Liver (tissue), 8 donors: ENCODE measurements at regions not wholly inside any gene's neighbourhood (a gene's known extent, or its start where the extent isn't known, plus 50 kb on each side); places are given as distances from the start of the nearest gene placed in this dataset.
A peak's percentile ranks its signal among the peaks of the same experiment; 100 is the strongest.

Source experiments
- DNase-seq: peaks from one replicate; pipeline ENCODE4 v3.0.0-alpha.2; 2017; ENCODE audit warnings: low spot score
- H3K27ac ChIP-seq, 2 donors: one replicate each; pipeline ENCODE4 v1.7.0; 2013; ENCODE audit warnings: inconsistent platforms in 2 of 2, low read length in 2 of 2, control low read depth in 1 of 2, low read depth in 1 of 2, mild to moderate bottlenecking in 1 of 2
- H3K27me3 ChIP-seq, 4 donors: one replicate each; pipeline versions ENCODE4 v1.6.1 to v1.7.0; 2013; ENCODE audit warnings: low read length in 3 of 4, inconsistent platforms in 1 of 4, mild to moderate bottlenecking in 1 of 4, moderate library complexity in 1 of 4; ENCODE audit not compliant: control insufficient read depth in 4 of 4, insufficient read depth in 4 of 4
- H3K36me3 ChIP-seq, 4 donors: one replicate each; pipeline versions ENCODE4 v1.6.1 to v1.7.0; 2013; ENCODE audit warnings: low read length in 3 of 4, mild to moderate bottlenecking in 3 of 4, low read depth in 1 of 4, moderate library complexity in 1 of 4; ENCODE audit not compliant: control insufficient read depth in 4 of 4, insufficient read depth in 3 of 4
- H3K4me1 ChIP-seq, 4 donors: one replicate each; pipeline versions ENCODE4 v1.6.1 to v1.7.0; 2013; ENCODE audit warnings: low read length in 3 of 4, mild to moderate bottlenecking in 3 of 4, moderate library complexity in 1 of 4; ENCODE audit not compliant: control insufficient read depth in 4 of 4, insufficient read depth in 4 of 4
- H3K4me3 ChIP-seq, 3 donors: one replicate each; pipeline versions ENCODE4 v1.6.1 to v1.7.0; 2013; ENCODE audit warnings: low read length in 3 of 3, control low read depth in 1 of 3, low read depth in 1 of 3, mild to moderate bottlenecking in 1 of 3
- H3K9ac ChIP-seq, 2 donors: one replicate each; pipeline ENCODE4 v1.7.0; 2013; ENCODE audit warnings: low read length in 2 of 2, mild to moderate bottlenecking in 2 of 2, moderate library complexity in 2 of 2, control low read depth in 1 of 2, low read depth in 1 of 2
- H3K9me3 ChIP-seq, 4 donors: one replicate each; pipeline versions ENCODE4 v1.6.1 to v1.7.0; 2013; ENCODE audit warnings: low read length in 3 of 4; ENCODE audit not compliant: control insufficient read depth in 4 of 4
- EGR1 ChIP-seq, 2 donors: IDR thresholded peaks; 2 replicates each; pipeline ENCODE4 v1.6.1; 2016 to 2018; ENCODE audit warnings: antibody characterized with exemption in 2 of 2, low read depth in 2 of 2
- FOXA1 ChIP-seq: IDR thresholded peaks from 2 replicates; pipeline ENCODE4 v1.6.1; 2016; ENCODE audit warnings: antibody characterized with exemption
- FOXA2 ChIP-seq: IDR thresholded peaks from 2 replicates; pipeline ENCODE4 v1.6.1; 2016; ENCODE audit warnings: antibody characterized with exemption
- GABPA ChIP-seq, 2 donors: IDR thresholded peaks in 1 of 2; conservative IDR thresholded peaks in 1 of 2; 2 replicates each; pipeline ENCODE4 v1.6.1; 2016; ENCODE audit warnings: antibody characterized with exemption in 2 of 2, mild to moderate bottlenecking in 1 of 2, moderate library complexity in 1 of 2
- HNF4A ChIP-seq, 2 donors: conservative IDR thresholded peaks; 2 replicates each; pipeline ENCODE4 v1.6.1; 2016; ENCODE audit warnings: antibody characterized with exemption in 2 of 2, mild to moderate bottlenecking in 2 of 2
- HNF4G ChIP-seq: IDR thresholded peaks from 2 replicates; pipeline ENCODE4 v1.6.1; 2016; ENCODE audit warnings: antibody characterized with exemption
- JUND ChIP-seq, 2 donors: IDR thresholded peaks; 2 replicates each; pipeline ENCODE4 v1.6.1; 2016; ENCODE audit warnings: antibody characterized with exemption in 2 of 2
- NR2F2 ChIP-seq: IDR thresholded peaks from 2 replicates; pipeline ENCODE4 v1.6.1; 2016; ENCODE audit warnings: antibody characterized with exemption
- RAD21 ChIP-seq, 2 donors: IDR thresholded peaks; 2 replicates each; pipeline ENCODE4 v1.6.1; 2016; ENCODE audit warnings: antibody characterized with exemption in 2 of 2, mild to moderate bottlenecking in 2 of 2
- RXRA ChIP-seq, 2 donors: IDR thresholded peaks; 2 replicates each; pipeline ENCODE4 v1.6.1; 2017 to 2018; ENCODE audit warnings: antibody characterized with exemption in 2 of 2, mild to moderate bottlenecking in 1 of 2
- SP1 ChIP-seq: IDR thresholded peaks from 2 replicates; pipeline ENCODE4 v1.6.1; 2018; ENCODE audit warnings: antibody characterized with exemption, mild to moderate bottlenecking
- TAF1 ChIP-seq: conservative IDR thresholded peaks from 2 replicates; pipeline ENCODE4 v1.6.1; 2016; ENCODE audit warnings: antibody characterized with exemption, mild to moderate bottlenecking
- YY1 ChIP-seq: IDR thresholded peaks from 2 replicates; pipeline ENCODE4 v1.6.1; 2016; ENCODE audit warnings: antibody characterized with exemption, mild to moderate bottlenecking
- WGBS: extraction: QIAGEN DNeasy Blood & Tissue Kit; methylation state at CpG from one replicate; pipeline ENCODE4 v1.1.7; 2013; 5-methylcytosine and 5-hydroxymethylcytosine counted together
- TF ChIP-seq, protein P1 (sequence below): IDR thresholded peaks from 2 replicates; pipeline ENCODE4 v1.6.1; 2016; ENCODE audit warnings: antibody characterized with exemption
- TF ChIP-seq, protein P2 (sequence below): fragments of 150-350 bp; IDR thresholded peaks from 2 replicates; pipeline ENCODE4 v1.5.1; 2017; ENCODE audit warnings: improper control_type of control experiment, low read depth, low read length; ENCODE audit not compliant: missing input control
- TF ChIP-seq, protein P3 (sequence below): IDR thresholded peaks from 2 replicates; pipeline ENCODE4 v1.6.1; 2016; ENCODE audit warnings: antibody characterized with exemption
- TF ChIP-seq, protein P4 (sequence below): IDR thresholded peaks from 2 replicates; pipeline ENCODE4 v1.6.1; 2016; ENCODE audit warnings: antibody characterized with exemption, mild to moderate bottlenecking
- TF ChIP-seq, protein P5 (sequence below): IDR thresholded peaks from 2 replicates; pipeline ENCODE4 v1.6.1; 2016; ENCODE audit warnings: antibody characterized with exemption
- donor health status: healthy.
- donor health status: healthy.
- donor health status: healthy.
- donor health status: healthy.
- donor health status: healthy.

DNA sequence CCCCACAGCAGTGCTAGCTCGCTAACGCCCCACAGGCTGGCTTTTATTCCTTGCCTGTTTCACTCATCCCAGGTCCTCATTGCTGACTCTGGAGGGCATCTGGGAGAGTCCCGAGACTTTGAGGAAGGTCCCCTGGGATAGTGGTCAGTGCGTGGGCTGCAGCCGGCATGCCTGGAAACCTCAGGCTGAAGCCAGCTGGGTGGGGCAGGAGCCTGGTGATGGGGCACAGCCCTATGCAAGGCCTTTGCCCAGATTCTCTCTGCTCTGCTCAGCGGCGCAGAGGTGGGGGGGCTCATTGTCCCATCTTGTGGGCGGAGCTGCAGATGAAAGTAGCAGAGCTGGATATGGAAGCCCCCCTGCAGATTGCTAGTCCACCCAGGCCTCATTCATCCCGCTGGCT is 55.7 kb upstream of the SMAD6 start:
- Histone ChIP-seq H3K4me3 (no peak overlapping the region), H3K27ac (peak overlapping the region; percentile 24 to 61), H3K27me3 (no peaks in the 10 kb centered on the region), H3K9me3 (no peaks in the 10 kb centered on the region), H3K36me3 (no peaks in the 10 kb centered on the region), H3K9ac (no peak overlapping the region), H3K4me1 (peaks cover 34 to 85% (median 69%) of the 10 kb centered on the region in 4 donors)
- DNase-seq, result no peak
- WGBS, result 84% methylated on average over 9 of the region's 9 CpGs
- TF ChIP-seq, protein P1, sequence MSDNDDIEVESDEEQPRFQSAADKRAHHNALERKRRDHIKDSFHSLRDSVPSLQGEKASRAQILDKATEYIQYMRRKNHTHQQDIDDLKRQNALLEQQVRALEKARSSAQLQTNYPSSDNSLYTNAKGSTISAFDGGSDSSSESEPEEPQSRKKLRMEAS, result no peak
- TF ChIP-seq SP1 (no peak), GABPA (IDR thresholded peaks at IDR 0.05 in 1 of 2, conservative IDR thresholded peaks at IDR 0.05 in 1 of 2) (no peak), YY1 (no peak), RAD21 (IDR thresholded peaks at IDR 0.05) (no peak), FOXA2 (no peak), JUND (IDR thresholded peaks at IDR 0.05) (no peak), FOXA1 (no peak), HNF4A (conservative IDR thresholded peaks at IDR 0.05) (no peak), RXRA (IDR thresholded peaks at IDR 0.05) (no peak), NR2F2 (no peak), EGR1 (IDR thresholded peaks at IDR 0.05; ENCODE audit: low read depth in 2 of 2) (no peak), HNF4G (no peak), TAF1 (no peak)
- TF ChIP-seq, protein P2, sequence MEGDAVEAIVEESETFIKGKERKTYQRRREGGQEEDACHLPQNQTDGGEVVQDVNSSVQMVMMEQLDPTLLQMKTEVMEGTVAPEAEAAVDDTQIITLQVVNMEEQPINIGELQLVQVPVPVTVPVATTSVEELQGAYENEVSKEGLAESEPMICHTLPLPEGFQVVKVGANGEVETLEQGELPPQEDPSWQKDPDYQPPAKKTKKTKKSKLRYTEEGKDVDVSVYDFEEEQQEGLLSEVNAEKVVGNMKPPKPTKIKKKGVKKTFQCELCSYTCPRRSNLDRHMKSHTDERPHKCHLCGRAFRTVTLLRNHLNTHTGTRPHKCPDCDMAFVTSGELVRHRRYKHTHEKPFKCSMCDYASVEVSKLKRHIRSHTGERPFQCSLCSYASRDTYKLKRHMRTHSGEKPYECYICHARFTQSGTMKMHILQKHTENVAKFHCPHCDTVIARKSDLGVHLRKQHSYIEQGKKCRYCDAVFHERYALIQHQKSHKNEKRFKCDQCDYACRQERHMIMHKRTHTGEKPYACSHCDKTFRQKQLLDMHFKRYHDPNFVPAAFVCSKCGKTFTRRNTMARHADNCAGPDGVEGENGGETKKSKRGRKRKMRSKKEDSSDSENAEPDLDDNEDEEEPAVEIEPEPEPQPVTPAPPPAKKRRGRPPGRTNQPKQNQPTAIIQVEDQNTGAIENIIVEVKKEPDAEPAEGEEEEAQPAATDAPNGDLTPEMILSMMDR, result no peak
- TF ChIP-seq, protein P3, sequence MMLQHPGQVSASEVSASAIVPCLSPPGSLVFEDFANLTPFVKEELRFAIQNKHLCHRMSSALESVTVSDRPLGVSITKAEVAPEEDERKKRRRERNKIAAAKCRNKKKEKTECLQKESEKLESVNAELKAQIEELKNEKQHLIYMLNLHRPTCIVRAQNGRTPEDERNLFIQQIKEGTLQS, result no peak
- TF ChIP-seq, protein P4, sequence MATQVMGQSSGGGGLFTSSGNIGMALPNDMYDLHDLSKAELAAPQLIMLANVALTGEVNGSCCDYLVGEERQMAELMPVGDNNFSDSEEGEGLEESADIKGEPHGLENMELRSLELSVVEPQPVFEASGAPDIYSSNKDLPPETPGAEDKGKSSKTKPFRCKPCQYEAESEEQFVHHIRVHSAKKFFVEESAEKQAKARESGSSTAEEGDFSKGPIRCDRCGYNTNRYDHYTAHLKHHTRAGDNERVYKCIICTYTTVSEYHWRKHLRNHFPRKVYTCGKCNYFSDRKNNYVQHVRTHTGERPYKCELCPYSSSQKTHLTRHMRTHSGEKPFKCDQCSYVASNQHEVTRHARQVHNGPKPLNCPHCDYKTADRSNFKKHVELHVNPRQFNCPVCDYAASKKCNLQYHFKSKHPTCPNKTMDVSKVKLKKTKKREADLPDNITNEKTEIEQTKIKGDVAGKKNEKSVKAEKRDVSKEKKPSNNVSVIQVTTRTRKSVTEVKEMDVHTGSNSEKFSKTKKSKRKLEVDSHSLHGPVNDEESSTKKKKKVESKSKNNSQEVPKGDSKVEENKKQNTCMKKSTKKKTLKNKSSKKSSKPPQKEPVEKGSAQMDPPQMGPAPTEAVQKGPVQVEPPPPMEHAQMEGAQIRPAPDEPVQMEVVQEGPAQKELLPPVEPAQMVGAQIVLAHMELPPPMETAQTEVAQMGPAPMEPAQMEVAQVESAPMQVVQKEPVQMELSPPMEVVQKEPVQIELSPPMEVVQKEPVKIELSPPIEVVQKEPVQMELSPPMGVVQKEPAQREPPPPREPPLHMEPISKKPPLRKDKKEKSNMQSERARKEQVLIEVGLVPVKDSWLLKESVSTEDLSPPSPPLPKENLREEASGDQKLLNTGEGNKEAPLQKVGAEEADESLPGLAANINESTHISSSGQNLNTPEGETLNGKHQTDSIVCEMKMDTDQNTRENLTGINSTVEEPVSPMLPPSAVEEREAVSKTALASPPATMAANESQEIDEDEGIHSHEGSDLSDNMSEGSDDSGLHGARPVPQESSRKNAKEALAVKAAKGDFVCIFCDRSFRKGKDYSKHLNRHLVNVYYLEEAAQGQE, result no peak
- TF ChIP-seq, protein P5, sequence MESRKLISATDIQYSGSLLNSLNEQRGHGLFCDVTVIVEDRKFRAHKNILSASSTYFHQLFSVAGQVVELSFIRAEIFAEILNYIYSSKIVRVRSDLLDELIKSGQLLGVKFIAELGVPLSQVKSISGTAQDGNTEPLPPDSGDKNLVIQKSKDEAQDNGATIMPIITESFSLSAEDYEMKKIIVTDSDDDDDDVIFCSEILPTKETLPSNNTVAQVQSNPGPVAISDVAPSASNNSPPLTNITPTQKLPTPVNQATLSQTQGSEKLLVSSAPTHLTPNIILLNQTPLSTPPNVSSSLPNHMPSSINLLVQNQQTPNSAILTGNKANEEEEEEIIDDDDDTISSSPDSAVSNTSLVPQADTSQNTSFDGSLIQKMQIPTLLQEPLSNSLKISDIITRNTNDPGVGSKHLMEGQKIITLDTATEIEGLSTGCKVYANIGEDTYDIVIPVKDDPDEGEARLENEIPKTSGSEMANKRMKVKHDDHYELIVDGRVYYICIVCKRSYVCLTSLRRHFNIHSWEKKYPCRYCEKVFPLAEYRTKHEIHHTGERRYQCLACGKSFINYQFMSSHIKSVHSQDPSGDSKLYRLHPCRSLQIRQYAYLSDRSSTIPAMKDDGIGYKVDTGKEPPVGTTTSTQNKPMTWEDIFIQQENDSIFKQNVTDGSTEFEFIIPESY, result no peak

DNA sequence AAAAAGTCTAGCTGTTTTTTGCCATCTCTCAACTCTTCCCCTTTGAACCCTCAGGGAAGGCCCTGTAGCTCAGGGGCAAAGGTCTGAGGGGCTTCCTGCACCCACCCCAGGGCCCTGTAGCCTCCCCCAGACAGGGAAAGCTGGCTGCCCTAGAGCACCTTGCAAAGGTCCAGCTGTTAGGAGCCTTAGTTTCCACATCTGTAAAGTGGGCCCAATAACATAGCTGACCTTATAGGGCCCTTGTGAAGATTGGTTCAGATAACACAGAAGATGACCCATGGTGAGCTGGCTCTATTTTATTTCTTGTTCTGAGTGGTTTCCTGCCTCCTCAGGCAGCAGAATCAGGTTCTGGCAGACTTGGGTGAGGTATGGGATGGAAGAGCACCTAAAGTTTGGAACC is 55.2 kb upstream of the SMAD6 start:
- DNase-seq, result no peak
- H3K27me3 ChIP-seq, result no peaks in the 10 kb centered on the region
- no peaks in the 10 kb centered on the region for H3K9me3 ChIP-seq
- TF ChIP-seq, protein P3, result no peak
- no peak for TF ChIP-seq HNF4G
- TF ChIP-seq FOXA1, result no peak
- TF ChIP-seq, protein P5, result no peak
- TF ChIP-seq, protein P4, result no peak
- no peak for TF ChIP-seq EGR1 (IDR thresholded peaks at IDR 0.05; ENCODE audit: low read depth in 2 of 2)
- TF ChIP-seq RXRA (IDR thresholded peaks at IDR 0.05), result no peak
- no peak for TF ChIP-seq NR2F2
- no peak overlapping the region for H3K4me3 ChIP-seq
- no peaks in the 10 kb centered on the region for H3K36me3 ChIP-seq
- peaks cover 34 to 86% (median 72%) of the 10 kb centered on the region in 4 donors for H3K4me1 ChIP-seq
- H3K9ac ChIP-seq, result no peak overlapping the region
- peak overlapping the region; percentile 61 to 70 for H3K27ac ChIP-seq
